ENCODE measurements at regions not wholly inside any gene's neighbourhood (a gene's known extent, or its start where the extent isn't known, plus 50 kb on each side); places are given as distances from the start of the nearest gene placed in this dataset.

DNA sequence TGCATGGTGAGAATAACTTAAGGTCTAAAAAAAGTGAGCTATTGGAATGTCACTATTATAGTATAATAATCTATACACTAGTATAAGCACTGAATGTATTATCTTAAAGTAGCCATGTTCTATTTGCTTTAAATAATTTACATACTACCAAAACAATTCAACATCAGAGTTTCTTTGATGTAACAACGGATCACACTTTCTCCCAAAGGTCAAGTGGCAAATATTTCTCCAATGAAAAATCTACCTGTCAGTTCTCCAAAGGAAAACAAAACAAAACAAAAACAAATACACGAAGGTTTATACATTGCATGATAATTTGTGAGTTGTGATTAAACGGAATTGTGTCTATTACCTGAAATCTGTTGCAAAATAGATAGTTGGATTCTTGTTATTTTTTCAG, 581.4 kb downstream of the USP25 start:
- TF ChIP-seq, protein P1, sequence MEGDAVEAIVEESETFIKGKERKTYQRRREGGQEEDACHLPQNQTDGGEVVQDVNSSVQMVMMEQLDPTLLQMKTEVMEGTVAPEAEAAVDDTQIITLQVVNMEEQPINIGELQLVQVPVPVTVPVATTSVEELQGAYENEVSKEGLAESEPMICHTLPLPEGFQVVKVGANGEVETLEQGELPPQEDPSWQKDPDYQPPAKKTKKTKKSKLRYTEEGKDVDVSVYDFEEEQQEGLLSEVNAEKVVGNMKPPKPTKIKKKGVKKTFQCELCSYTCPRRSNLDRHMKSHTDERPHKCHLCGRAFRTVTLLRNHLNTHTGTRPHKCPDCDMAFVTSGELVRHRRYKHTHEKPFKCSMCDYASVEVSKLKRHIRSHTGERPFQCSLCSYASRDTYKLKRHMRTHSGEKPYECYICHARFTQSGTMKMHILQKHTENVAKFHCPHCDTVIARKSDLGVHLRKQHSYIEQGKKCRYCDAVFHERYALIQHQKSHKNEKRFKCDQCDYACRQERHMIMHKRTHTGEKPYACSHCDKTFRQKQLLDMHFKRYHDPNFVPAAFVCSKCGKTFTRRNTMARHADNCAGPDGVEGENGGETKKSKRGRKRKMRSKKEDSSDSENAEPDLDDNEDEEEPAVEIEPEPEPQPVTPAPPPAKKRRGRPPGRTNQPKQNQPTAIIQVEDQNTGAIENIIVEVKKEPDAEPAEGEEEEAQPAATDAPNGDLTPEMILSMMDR (IDR thresholded peaks at IDR 0.05; ENCODE audit: borderline replicate concordance, insufficient read depth, low read depth, low read length), result no peak
- H3K4me3 ChIP-seq (ENCODE audit: low read depth, low read length), result no peak overlapping the region

DNA sequence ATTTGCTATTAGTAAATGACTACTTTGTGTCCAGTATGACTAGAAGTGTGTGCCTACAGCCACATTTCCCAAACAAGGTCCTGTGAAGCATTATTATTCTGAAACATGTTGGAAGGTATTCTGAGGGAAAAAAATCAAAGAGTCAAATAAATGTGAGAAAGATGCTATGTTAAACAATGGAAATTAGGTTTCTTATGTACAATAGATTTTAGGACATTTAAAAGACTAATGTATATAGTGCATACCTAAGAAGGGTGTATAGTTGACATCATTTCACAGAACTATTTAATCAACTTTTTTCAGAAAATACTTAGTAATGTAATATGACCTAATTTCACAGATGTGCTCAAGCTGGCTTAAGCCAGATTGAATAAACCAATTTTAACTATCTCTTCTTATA, 582.5 kb downstream of the USP25 start:
- no peak overlapping the region for H3K4me3 ChIP-seq (ENCODE audit: low read depth, low read length)
- TF ChIP-seq, protein P1 (IDR thresholded peaks at IDR 0.05; ENCODE audit: borderline replicate concordance, insufficient read depth, low read depth, low read length), result no peak

DNA sequence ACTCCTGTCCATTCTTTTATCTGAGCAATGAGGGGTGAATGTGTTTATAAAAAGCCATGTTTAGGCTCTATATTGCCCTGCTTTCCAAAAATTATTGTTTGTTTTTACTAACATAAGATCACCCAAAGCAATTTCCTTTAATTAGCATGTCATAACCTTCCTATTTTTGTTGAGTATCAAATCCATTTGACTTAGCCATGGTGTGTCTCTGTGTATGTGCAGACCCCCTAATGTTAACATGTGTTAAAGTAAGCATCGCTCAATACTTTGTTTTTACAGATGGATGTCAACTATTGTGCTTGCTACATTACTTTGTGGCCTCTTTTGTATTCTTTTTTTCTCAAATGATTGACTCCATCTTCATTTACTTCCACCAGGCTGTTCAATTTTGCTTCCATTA, 585.4 kb downstream of the USP25 start:
- TF ChIP-seq, protein P1 (IDR thresholded peaks at IDR 0.05; ENCODE audit: borderline replicate concordance, insufficient read depth, low read depth, low read length), result no peak
- no peak overlapping the region for H3K4me3 ChIP-seq (ENCODE audit: low read depth, low read length)

DNA sequence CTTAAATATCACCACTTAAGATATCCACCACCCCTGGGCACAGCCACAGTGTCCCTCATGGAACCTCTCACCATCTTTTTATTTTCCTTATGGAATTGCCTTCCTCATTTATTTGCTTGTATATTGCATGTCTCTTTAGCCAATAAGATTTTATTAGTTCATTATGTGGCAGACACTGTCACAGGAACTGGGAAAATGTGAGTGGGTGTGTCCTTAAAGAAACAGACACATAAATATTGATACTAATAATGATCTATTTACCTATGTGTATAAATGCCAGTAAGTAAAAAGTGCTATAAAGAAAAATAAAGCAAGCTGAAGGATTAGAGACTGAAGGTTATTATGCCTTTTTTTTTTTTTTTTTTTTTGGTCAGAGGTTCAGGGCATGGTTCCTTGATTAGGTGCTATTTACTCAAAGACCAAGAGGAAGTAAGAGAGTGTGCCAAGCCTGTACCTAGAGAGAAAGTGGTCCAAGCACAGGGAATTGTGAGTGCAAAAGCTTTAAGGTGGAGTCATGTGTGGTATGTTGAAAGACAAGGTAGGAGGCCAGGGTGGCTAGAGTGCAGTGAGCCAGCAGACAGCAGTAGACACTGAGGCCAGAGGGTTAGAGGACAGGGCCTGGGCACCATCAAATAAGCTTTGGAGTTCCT, 589.0 kb downstream of the USP25 start:
- H3K4me3 ChIP-seq (ENCODE audit: low read depth, low read length), result no peak overlapping the region
- TF ChIP-seq, protein P1 (IDR thresholded peaks at IDR 0.05; ENCODE audit: borderline replicate concordance, insufficient read depth, low read depth, low read length), result no peak

DNA sequence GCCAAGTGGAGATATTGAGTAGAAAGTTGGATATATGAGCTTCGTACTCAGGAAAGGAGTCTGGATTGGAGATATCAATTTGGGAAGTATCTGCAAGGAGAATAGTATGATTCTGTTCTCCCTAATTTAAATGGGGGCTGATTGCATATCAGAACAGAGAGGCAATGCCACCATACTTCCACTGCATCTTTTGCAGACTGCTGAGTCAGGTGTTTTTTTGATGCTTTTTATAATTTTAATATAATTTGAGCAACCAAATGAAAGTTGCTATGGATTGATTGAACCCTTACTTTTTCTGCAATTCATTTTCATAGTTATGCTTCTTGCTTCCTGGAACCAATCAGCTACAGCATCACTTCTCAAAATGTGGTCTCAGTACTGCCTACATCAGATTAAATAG, 590.3 kb downstream of the USP25 start:
- TF ChIP-seq, protein P1 (IDR thresholded peaks at IDR 0.05; ENCODE audit: borderline replicate concordance, insufficient read depth, low read depth, low read length), result no peak
- H3K4me3 ChIP-seq (ENCODE audit: low read depth, low read length), result no peak overlapping the region

DNA sequence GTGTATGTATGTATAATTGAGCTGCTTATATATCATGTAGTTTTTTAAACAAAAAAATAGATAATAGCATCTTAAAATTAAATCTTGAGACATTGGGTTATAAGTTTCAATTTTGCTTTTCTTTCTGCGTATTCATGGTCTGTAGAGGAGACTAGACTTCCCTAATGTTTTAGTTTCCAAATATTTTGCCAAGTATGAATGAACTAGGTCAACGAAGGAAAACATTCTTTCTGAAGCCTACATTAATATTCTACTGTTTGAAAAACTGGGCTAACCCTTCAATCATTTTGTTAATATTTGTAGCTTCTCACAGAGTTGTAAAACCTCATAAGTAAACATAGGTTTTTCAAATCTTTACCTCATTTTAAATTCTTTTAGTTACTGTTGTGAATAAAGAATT, 592.7 kb downstream of the USP25 start:
- TF ChIP-seq, protein P1 (IDR thresholded peaks at IDR 0.05; ENCODE audit: borderline replicate concordance, insufficient read depth, low read depth, low read length), result no peak

DNA sequence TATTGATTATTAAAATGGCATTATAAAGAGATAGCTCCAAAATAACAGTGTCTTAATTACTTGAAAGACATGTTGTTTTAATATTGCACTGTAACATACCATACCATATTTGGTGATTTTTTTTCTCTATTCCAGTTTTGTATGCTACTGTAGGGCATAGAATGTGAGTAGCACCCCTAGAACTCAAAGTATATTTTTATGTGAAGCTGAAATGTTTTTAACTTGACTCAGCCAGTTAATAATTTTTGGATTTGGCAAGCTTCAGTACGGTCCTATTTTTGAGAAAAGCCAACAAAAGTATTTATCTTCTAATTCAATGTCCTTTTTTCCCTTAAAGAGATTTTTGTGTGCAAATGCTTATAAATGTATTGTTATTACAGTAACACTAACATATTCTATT, 593.8 kb downstream of the USP25 start:
- no peak overlapping the region for H3K4me3 ChIP-seq (ENCODE audit: low read depth, low read length)
- TF ChIP-seq, protein P1 (IDR thresholded peaks at IDR 0.05; ENCODE audit: borderline replicate concordance, insufficient read depth, low read depth, low read length), result no peak

More for the DNA sequence above, 592.7 kb downstream of the USP25 start:
- no peak overlapping the region for H3K4me3 ChIP-seq (ENCODE audit: low read depth, low read length)
